Thyroid gland (tissue), 4 donors: ENCODE measurements at regions not wholly inside any gene's neighbourhood (a gene's known extent, or its start where the extent isn't known, plus 50 kb on each side); places are given as distances from the start of the nearest gene placed in this dataset.

Source experiments
- DNase-seq, 2 donors: peaks; one replicate each; pipeline ENCODE4 v3.0.0-alpha.2; 2019
- H3K27ac ChIP-seq, 3 donors: fragments of 200-600 bp; sonication (generic); 1 replicate in 2 of 3; 2 replicates in 1 of 3; pipeline ENCODE4 v1.5.1; 2016 to 2019; ENCODE audit warnings: mild to moderate bottlenecking in 1 of 3, moderate library complexity in 1 of 3
- H3K27me3 ChIP-seq: fragments of 200-600 bp; sonication (generic); one replicate; pipeline ENCODE4 v1.5.1; 2019
- H3K36me3 ChIP-seq, 2 donors: fragments of 200-600 bp; sonication (generic); one replicate each; pipeline ENCODE4 v1.5.1; 2016 to 2019
- H3K4me1 ChIP-seq, 2 donors: fragments of 200-600 bp; sonication (generic); one replicate each; pipeline ENCODE4 v1.5.1; 2017 to 2019
- H3K4me3 ChIP-seq, 3 donors: fragments of 200-600 bp; sonication (generic); replicated peaks in 1 of 3; 1 replicate in 2 of 3; 2 replicates in 1 of 3; pipeline ENCODE4 v1.5.1; 2016; ENCODE audit warnings: mild to moderate bottlenecking in 1 of 3
- H3K9me3 ChIP-seq: fragments of 200-600 bp; sonication (generic); one replicate; pipeline ENCODE4 v1.5.1; 2017
- CTCF ChIP-seq, 6 experiments: fragments of 200-600 bp in 3 of 6; fragments of 450-650 bp in 3 of 6; sonication (generic) in 3 of 6; IDR thresholded peaks; one replicate each; pipeline ENCODE4 v1.5.1; 2016 to 2019; ENCODE audit warnings: antibody characterized with exemption in 6 of 6, mild to moderate bottlenecking in 2 of 6, inconsistent platforms in 1 of 6, moderate library complexity in 1 of 6
- POLR2A ChIP-seq, 2 donors: fragments of 450-650 bp; IDR thresholded peaks; one replicate each; pipeline ENCODE4 v1.6.1; 2017; ENCODE audit warnings: antibody characterized with exemption in 2 of 2, mild to moderate bottlenecking in 2 of 2, moderate library complexity in 1 of 2
- WGBS, 2 donors: methylation state at CpG; one replicate each; pipeline ENCODE4 v1.1.5; 2017; 5-methylcytosine and 5-hydroxymethylcytosine counted together
- intact Hi-C: fragments of 100-400 bp; cut with DNase I; formaldehyde crosslinking; loops from one replicate; pipeline ENCODE4 v1.15.1; 2023

GRCh38 chr5:99651298-99651697 is 722.5 kb upstream of the CHD1 start:
- Histone ChIP-seq H3K9me3 (no peaks in the 10 kb centered on the region), H3K27me3 (no peaks in the 10 kb centered on the region), H3K36me3 (no peaks in the 10 kb centered on the region), H3K4me1 (no peaks in the 10 kb centered on the region), H3K27ac (no peak overlapping the region), H3K4me3 (no peak overlapping the region)
- TF ChIP-seq CTCF (IDR thresholded peaks at IDR 0.05) (no peak), POLR2A (IDR thresholded peaks at IDR 0.05) (no peak)
- DNase-seq, result no peak
- intact Hi-C loops, result no loop called here

- DNase-seq, result no peak
- Histone ChIP-seq H3K27me3 (no peaks in the 10 kb centered on the region), H3K36me3 (no peaks in the 10 kb centered on the region), H3K4me3 (no peak overlapping the region), H3K27ac (no peak overlapping the region), H3K9me3 (no peaks in the 10 kb centered on the region), H3K4me1 (no peaks in the 10 kb centered on the region)
- intact Hi-C loops, result no loop called here
- TF ChIP-seq CTCF (IDR thresholded peaks at IDR 0.05) (no peak), POLR2A (IDR thresholded peaks at IDR 0.05) (no peak)
- 32 to 45% methylated on average over 5 of the region's 5 CpGs for WGBS, 2 donors
Observed at GRCh38 chr5:99646011-99646647, 717.3 kb upstream of the CHD1 start.

- TF ChIP-seq CTCF (IDR thresholded peaks at IDR 0.05) (no peak), POLR2A (IDR thresholded peaks at IDR 0.05) (no peak)
- Histone ChIP-seq H3K4me1 (no peaks in the 10 kb centered on the region), H3K36me3 (no peaks in the 10 kb centered on the region), H3K4me3 (no peak overlapping the region), H3K27ac (no peak overlapping the region), H3K27me3 (no peaks in the 10 kb centered on the region), H3K9me3 (no peaks in the 10 kb centered on the region)
- WGBS, 2 donors, result 75 to 76% methylated on average over 1 of the region's 1 CpG
- intact Hi-C loops, result no loop called here
- DNase-seq, result no peak
Observed at GRCh38 chr5:99644822-99645221, 716.0 kb upstream of the CHD1 start.

- intact Hi-C loops, result no loop called here
- no peaks in the 10 kb centered on the region for H3K36me3 ChIP-seq
- no peaks in the 10 kb centered on the region for H3K4me1 ChIP-seq
- 91 to 94% methylated on average over 2 of the region's 2 CpGs for WGBS, 2 donors
- no peak for DNase-seq
- no peaks in the 10 kb centered on the region for H3K27me3 ChIP-seq
- H3K9me3 ChIP-seq, result no peaks in the 10 kb centered on the region
- TF ChIP-seq CTCF (IDR thresholded peaks at IDR 0.05) (no peak), POLR2A (IDR thresholded peaks at IDR 0.05) (no peak)
- no peak overlapping the region for H3K27ac ChIP-seq
- H3K4me3 ChIP-seq, result no peak overlapping the region
Observed at GRCh38 chr5:99640646-99641045, 711.8 kb upstream of the CHD1 start.

- Histone ChIP-seq H3K36me3 (no peaks in the 10 kb centered on the region), H3K4me1 (no peaks in the 10 kb centered on the region), H3K27ac (no peak overlapping the region), H3K4me3 (no peak overlapping the region), H3K9me3 (no peaks in the 10 kb centered on the region), H3K27me3 (no peaks in the 10 kb centered on the region)
- intact Hi-C loops, result no loop called here
- no peak for DNase-seq
- TF ChIP-seq POLR2A (IDR thresholded peaks at IDR 0.05), result no peak
- no peak for TF ChIP-seq CTCF (IDR thresholded peaks at IDR 0.05)
Observed at GRCh38 chr5:99639905-99640304, 711.1 kb upstream of the CHD1 start.
